IPS-NIHi7 (cell line): ENCODE measurements at regions not wholly inside any gene's neighbourhood (a gene's known extent, or its start where the extent isn't known, plus 50 kb on each side); places are given as distances from the start of the nearest gene placed in this dataset.

Experiments
- DNase-seq: peaks from one replicate; pipeline ENCODE4 v3.0.0; 2012; ENCODE audit warnings: mixed read lengths; ENCODE audit errors: extremely low spot score

GRCh38 chr21:17900281-17900989 lies 81.3 kb upstream of the C21orf91 start:
- no peak for DNase-seq

GRCh38 chr21:17889171-17889570 lies 70.0 kb upstream of the C21orf91 start:
- DNase-seq = no peak

GRCh38 chr21:17869115-17869514 lies 50.0 kb upstream of the C21orf91 start:
- no peak for DNase-seq
